Renal cortex interstitium (tissue), 11 donors: ENCODE measurements at regions not wholly inside any gene's neighbourhood (a gene's known extent, or its start where the extent isn't known, plus 50 kb on each side); places are given as distances from the start of the nearest gene placed in this dataset.

Experiments
- DNase-seq, 11 donors: peaks; one replicate each; pipeline ENCODE4 v3.0.0-alpha.2; 2013; ENCODE audit warnings: low read depth in 9 of 11, low spot score in 4 of 11; ENCODE audit errors: extremely low read depth in 1 of 11

DNA sequence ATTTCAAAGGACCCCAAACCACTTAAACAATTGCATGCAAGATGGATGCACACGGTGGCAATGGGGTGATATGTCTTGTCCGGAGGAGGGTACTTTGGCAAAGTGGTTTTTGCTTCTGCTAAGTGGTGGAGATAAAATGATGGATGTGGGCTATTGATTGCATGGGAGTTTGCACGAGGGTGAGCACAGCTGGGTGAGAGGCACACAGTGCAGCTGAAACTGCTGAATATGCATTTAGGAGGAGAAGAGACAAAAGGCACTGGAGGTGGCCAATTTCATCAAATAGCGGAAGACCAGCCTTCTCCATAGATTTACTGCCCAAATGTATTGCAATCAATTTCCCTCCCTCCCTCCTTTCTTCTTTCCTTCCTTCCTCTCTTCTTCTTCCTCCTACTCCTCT is 414.4 kb upstream of the EEF2KMT start:
- no peak for DNase-seq

DNA sequence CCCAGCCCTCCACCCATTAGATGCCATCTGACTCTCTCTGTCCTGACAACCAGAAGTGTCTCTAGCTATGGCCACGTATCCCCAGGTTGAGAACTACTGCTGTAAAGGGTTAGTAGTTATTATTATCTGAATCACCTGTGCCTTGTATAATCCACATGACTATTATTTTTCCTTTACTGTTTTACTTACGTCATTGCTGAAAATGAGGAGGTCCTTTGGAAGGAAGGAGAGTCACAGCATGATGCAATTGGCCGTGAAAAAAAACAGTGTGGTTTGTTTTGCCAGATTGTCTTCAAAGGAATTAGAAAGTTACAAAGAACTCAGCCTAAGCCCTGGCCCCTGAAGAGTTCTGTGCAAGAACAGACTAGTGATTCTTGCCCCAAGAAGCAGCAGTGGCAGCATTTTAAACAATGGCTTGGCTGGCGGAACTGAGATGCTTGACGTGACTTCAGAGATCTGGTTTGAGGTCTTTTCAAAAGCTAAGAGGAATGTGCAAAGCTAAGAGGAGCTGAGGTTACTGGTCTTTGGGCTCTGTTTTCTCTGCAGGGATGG is 413.3 kb upstream of the EEF2KMT start:
- DNase-seq = no peak

DNA sequence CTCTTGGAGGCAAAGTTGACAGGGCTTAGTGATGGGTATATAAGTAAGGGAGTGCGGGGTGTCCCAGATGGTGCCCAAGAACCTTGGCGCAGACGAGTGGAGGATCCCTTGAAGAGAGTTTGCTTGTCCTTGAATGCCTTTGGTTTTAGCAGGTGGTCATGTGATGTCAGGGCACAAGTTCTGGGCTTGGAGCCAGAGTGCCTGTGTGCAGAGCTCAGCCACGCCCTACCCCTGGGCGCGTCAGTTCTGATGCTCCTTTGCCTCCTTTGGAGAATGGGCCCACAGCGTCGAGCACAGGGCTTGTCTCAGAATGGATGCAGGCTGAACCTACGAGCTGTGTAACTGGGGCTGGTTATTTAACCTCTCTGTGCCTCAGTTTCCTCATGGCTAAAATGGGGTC is 412.2 kb upstream of the EEF2KMT start:
- DNase-seq = no peak

DNA sequence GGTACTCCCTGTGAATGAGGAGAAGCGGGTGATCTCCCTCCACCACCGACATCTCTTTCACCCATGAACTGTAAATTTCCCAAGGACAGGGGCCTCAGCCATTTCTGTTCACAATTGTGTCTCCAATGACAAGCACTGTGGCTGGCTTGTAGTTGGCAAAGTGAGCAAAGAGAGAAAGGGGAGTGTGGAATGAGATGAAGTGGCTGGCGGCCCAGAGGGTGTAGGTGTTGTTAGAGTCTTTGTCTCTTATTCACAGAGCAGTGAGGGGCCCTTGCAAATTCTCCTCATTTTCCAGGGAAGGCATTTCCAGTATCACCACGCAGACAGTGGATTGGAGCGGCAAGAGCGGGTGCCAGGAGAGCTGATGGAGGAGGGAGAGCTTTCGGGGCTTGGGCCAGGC is 411.7 kb upstream of the EEF2KMT start:
- DNase-seq = no peak

DNA sequence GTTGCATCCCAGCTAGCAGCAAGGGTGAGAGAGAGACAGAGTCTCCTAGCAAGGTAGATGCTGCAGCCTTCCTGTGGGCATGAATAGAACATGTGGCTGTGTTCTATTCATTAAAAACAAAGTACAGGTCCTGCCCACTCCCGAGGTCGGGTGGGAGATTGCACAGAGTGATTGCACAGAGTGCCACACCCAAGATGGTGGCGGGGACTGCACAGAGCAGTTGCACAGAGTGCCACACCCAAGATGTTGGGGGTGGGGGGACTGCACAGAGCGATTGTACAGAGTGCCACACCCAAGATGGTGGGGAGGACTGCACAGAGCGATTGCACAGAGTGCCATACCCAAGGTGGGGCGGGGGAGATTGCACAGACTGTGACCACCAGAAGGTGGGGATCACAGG is 410.8 kb upstream of the EEF2KMT start:
- no peak for DNase-seq

DNA sequence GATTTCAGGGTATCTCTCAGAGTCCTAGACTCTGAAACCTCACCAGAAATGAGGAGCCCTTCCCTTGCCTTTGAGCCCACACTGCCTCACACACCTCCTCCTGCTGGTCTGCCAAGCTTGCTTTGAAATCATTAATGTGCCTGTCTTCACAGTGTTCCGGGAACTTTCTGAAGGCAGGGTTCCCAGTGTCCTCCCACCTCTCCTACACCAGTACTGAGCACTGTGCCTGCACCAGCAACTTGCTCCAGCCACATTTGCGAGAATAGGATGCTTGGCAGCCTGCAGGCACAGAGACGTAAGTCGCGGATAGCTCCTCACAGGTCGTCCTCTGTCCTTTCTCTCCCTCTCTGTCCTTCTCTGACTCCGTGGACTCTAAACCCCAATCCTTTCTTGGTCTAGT is 408.4 kb upstream of the EEF2KMT start:
- no peak for DNase-seq

DNA sequence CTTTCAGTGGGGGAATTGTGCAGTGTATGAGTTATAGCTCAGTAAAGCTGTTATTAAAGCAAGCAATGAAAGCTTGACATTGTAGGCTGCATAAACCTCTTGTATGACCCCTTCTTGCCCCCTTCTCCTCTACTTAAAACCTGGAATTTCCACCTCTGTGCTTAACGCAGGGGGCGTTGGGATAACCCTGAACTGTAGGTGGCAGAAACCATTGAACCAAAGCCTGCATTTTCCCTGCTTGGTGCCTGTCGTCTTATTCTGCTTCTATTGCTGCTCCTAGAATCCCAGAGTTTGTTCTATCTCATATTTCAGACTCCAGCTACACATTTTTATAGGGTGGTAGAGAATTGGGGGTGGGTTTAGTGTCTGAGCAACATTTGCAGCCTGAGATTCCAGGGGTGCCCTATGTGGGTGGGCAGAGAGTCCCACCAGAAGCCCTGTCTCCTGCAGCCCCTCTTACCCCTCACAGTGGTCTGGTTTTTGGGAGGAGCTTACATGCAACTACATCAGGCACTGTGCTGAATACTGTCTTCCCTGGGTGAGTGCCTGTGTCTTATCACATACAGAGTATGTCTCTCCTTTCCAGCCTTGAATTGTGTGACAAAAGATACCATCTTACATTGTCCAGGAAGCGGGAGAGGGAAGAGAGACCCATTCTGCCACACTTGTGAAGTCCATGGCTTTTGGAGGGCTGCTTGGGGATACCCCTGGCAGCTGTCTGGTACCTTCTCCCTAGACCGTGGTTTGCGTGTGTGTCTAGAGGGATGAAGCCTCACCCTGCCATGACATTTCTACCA is 407.7 kb upstream of the EEF2KMT start:
- DNase-seq = no peak

DNA sequence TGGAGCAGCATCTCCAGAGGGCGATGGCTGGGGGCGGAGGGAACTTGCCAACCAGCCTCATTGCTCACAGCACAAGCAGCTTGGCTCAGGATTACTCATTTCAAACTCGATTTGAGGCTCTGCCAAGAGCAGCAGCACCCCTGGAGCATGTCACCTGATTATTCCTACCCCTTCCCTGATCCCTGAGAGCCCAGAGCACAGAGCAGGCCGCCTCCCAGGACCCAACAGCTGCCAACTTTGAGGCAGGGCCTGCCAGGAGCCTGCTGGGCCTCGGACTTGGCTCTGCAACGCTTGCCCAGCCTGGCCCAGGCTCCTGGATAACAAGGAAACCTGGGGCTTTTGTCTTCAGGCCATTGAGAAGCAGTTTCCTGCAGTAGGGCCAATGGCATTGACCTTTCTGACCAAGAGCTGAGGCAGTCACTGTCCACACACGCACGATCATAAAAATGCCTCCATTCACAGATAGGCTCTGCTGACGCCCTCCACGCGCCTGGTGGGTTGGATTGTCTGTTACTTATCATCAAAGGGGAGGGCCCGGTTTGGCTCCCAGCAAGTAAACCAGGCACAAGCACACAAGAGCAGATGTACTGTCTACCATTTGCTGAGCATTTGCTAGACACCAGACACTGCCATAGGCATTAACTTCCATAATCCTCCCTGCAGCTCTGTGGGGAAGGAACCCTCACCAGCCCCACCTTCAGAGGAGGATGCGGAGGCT is 406.6 kb upstream of the EEF2KMT start:
- no peak for DNase-seq

DNA sequence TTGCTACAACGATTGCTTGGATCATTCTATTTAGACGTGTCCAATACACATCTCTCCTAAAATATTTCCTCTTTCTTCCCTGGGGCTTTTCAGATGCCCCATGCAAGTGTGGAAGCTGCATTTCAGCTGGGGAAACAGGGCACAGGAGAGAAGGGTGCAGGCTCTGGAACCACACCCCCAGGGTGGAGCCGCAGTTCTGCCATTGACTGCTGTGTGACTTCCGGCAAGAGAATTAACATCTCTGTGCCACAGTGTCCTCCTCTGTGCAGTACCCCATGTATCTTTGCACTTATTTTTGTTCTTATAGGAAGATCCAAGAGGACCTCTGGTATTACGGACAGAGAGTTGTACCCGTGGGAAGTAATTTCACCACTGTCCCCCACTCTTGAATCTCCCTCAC is 405.3 kb upstream of the EEF2KMT start:
- DNase-seq = no peak

DNA sequence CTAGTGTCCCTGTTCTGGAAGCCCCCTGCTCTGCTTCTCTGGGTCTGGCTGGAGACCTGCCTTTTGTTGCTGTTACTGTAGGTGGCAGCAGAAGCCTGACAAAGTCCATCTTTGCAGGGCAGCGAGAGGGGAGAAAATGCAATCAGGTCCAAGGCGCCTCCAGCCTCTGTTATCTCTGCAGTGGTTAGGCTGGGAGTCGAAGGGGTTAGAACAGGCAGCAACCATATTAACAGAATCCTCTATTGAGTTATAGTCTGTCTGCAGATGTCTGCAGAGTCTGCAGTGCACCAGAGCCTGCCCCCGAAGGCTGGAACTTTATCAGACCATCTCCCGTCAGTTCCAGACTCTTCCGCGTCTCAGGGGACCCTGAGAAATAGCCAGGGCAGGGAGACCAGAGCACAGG is 404.9 kb upstream of the EEF2KMT start:
- DNase-seq = peak in 3 of 11 donors; percentile 2 to 23 (median 12)

DNA sequence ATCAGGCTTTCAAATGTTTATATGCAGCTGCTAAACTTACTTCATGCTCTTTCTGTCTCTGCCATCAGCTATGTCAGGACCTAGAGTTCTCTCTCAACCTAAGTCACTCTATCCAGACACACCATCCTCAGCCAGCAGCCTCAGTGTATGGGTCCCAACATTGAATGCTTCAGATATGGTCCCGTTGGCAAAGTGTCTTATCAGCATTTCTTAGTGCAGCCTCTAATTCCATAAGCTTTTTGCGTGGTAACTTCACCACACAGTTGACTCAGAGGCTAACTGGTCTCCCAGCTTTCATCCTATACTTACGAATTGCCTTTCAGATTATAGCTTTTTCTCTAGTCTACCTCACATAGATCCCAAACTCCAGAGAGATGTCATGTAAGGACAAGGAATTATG is 402.9 kb upstream of the EEF2KMT start:
- DNase-seq = no peak

DNA sequence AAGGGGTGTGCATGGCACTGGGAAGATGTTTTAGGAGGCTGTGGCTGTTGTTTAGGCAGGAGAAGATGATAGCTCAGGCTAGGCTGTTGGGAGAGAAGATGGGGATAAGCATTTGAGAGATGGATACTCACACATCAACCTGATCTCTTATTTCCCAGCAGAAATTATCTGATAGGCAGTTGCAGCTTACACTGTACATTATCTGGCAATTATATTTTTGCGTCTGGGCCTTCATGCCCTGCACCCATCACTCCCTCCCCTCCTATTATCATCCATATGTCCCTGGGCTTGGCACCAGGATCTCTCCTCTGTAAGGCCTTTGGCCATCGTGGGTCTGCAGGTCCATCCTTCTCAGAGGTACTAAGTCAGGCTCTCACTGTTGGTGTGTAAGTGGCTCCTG is 401.0 kb upstream of the EEF2KMT start:
- DNase-seq = no peak

DNA sequence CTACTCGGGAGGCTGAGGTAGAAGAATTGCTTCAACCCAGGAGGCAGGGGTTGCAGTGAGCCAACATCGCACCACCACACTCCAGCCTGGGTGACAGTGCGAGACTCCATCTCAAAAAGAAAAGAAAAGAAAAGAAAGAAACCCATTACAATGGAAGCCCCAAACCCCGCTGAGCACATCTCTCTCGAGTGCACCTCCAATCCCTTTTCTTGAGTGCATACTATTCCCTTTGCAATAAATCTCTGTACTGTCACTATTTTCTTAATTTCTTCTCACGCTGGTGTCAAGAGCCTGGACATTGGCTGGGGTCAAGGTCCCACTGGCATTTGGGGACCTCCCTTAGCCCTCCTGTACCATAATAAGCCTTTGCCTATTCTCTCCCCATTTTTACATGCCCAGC is 398.4 kb upstream of the EEF2KMT start:
- DNase-seq = no peak

DNA sequence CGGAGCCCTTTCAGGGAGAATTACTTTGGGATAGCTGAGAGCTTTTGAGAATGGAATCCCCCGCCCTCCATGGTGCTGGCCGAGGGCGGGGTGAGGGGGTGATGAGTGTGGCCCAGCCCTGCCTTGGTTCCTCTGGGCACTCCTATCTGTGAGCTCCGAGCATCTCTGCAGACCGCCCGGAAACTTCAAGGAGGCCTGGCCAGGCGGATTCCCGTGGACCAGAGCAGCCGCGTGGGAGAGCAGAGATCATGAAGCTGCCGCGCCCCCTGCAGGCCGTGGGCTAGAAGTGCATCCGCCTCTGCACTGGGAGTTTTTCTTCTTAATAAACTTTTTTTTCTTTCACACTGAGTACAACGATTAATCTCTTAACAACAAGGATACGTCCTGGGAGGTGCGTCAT is 392.9 kb upstream of the EEF2KMT start:
- DNase-seq = peak in 6 of 11 donors; percentile 20 to 48 (median 32)

DNA sequence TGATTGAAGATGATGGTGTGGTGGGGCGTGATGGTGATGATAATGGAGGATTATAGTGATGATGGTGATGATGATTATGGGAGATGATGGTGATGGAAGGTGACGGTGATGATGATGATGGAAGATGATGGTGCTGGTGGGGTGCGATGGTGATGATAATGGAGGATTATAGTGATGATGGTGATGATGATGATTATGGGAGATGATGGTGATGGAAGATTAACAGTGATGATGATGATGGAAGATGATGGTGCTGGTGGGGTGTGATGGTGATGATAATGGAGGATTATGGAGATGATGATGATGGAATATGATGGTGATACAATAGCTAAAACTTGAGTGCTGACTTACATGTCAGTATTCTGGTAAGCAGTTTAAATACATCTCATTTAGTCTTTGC is 391.0 kb upstream of the EEF2KMT start:
- no peak for DNase-seq

DNA sequence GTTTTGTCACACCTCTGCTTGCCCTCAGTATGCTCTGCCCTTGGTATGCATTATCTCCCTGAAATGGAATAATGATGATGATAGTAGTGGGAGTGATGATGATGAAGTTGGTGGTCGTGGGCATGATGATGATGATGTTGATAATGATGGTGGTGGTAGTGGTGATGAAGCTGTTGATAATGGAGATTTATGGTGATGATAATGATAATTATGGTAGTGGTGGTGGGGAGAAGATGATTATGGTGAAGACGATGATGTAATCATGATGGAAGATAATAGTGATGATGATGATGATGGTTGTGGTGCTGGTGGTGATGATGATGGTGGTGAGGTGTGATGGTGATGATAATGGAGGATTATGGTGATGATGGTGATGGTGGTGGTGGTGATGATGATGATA is 390.1 kb upstream of the EEF2KMT start:
- no peak for DNase-seq

DNA sequence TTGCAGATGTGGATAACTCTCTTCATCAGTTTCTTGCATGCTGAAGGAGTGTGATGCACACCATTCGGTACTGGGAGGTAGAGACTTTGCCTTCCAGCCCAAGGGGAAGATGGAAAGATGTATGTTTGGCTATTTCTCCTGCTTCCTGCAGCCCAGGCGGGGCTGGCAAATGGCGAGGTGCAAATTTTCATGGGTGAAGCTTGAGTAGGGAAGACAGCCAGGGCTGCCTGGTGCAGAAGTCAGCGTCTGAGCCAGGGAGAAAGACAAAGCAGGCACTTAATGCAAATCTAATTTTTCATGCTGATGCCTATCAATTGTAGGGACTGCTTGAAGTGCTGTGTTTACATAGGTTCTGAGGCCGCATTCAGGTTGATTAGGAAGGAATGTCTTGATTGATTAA is 384.7 kb upstream of the EEF2KMT start:
- no peak for DNase-seq

DNA sequence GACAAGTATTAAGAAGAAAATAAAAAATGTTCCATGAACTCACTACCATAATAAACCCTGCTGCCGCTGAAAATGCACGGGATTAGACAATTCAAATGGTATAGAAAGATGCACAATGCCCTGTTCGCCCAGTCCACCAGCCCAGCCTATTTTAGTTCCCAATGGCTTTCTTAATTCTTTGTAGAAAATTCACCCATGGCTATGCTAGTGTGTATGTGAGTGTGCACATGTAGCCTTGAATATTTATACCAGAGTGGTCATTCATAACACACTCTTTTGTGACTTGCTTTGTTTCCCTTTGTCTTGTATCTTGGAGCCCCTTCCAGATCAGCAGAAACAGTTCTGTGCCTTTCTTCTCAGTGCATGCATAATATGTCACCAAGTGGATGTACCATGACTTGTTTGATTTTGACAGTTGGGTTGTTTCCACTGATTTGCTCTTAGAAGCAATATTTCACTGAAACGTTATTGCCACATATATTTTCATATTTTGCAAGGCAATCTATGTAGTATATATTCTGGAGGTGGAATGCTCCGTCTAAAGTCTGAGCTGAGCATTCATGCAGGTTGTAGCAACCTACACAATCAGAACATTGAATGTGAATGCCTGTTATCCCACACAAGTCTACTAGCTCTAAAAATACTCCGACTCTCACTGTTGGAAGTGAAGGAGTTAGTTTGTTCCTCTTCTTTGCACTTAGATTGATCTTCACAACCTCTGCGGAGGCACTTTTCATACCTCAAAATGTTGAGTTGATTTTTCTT is 383.0 kb upstream of the EEF2KMT start:
- no peak for DNase-seq

DNA sequence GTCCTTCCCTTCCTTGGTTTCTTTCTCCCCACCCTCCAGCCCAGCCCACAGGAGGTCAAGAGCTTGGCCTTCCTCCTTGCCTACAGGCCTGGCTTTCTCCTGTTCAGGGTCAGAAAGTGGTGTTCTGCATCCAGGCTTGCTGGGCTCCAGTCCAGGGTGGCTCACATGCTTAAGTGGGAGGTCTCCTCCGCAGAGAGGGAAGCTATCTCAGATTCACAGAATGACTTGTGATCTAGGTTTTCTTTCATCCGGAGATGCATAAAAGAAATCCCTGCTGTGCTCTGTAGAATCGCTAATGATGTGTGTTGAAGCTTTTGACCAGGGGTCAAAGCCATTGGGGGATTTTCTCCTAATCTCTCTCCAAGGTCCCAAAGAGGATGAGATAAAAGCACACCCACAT is 382.3 kb upstream of the EEF2KMT start:
- DNase-seq = no peak

DNA sequence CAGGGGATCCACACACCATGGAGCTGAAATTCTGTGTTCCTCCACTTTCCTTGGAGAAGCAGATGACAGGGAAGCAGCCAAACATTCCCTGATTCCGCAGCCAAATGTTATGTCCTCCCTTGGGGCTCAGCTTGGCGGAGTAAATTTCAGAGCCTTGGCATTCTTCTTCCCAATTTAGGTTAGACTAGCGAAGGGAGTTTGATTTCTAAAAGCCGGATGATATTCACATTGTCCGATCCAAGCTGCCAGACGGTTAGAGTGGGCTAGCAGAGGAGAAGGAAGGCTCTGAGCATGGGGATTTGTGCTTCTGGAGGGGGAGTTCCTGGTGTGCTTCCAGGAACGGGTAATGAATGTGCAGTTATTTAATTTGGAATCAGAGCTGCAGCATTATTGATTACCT is 380.4 kb upstream of the EEF2KMT start:
- DNase-seq = no peak
